ENCODE measurements at regions not wholly inside any gene's neighbourhood (a gene's known extent, or its start where the extent isn't known, plus 50 kb on each side); places are given as distances from the start of the nearest gene placed in this dataset.

DNA sequence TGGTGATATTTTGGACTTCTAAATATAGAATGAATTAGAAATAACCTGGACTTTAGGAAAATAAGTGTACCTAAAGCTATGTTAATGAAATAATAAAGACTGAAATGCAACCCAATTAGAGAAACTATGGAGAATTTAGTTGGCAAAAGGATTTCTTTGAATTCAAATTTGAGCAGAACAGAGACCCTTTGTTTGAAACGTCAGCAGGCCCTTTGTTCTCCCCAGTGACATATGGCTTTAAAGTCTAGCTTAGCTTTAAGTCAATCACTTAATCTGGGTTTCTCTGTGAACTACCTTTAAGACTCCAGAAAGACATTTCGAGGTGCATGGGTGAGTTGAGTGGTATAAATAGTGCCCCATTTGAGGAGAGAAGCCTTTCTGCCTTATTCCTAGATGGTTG, 130.5 kb upstream of the CREB1 start:
- TF ChIP-seq, protein P1, sequence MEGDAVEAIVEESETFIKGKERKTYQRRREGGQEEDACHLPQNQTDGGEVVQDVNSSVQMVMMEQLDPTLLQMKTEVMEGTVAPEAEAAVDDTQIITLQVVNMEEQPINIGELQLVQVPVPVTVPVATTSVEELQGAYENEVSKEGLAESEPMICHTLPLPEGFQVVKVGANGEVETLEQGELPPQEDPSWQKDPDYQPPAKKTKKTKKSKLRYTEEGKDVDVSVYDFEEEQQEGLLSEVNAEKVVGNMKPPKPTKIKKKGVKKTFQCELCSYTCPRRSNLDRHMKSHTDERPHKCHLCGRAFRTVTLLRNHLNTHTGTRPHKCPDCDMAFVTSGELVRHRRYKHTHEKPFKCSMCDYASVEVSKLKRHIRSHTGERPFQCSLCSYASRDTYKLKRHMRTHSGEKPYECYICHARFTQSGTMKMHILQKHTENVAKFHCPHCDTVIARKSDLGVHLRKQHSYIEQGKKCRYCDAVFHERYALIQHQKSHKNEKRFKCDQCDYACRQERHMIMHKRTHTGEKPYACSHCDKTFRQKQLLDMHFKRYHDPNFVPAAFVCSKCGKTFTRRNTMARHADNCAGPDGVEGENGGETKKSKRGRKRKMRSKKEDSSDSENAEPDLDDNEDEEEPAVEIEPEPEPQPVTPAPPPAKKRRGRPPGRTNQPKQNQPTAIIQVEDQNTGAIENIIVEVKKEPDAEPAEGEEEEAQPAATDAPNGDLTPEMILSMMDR (IDR thresholded peaks at IDR 0.05), result no peak
- TF ChIP-seq POLR2A (IDR thresholded peaks at IDR 0.05), result no peak

All from adrenal gland (tissue), 5 donors.